GM12875 (cell line): ENCODE measurements at regions not wholly inside any gene's neighbourhood (a gene's known extent, or its start where the extent isn't known, plus 50 kb on each side); places are given as distances from the start of the nearest gene placed in this dataset.

ENCODE experiments used
- H3K4me3 ChIP-seq: one replicate; pipeline ENCODE4 v1.5.1; 2011; ENCODE audit warnings: low read depth, low read length, control low read depth
- TF ChIP-seq, protein P1 (sequence below): IDR thresholded peaks from 2 replicates; pipeline ENCODE4 v1.5.1; 2011; ENCODE audit warnings: low read depth, mild to moderate bottlenecking, control low read depth, inconsistent platforms, low read length, moderate library complexity, borderline replicate concordance; ENCODE audit not compliant: insufficient read depth

DNA sequence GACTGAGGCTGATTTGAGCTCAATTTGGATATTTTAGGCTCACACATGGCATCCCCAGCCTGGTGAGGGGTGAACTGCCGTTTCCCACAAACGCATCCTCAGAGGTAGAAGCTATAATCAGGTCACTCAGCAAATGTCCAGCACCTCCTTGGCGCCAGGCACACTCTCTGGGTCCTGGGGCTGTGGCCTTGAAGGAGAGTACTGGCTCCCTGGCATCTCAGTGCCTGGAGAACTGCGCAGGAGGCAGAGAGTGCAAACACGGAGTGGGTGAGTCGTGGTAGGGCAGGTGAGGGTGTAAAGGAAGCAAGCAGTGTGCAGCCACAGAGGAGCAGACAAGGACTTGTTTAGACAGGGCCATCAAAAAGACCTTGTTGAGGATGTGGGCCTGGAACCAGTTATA lies 224.0 kb upstream of the ZNF32 start:
- no peak overlapping the region for H3K4me3 ChIP-seq
- TF ChIP-seq, protein P1, sequence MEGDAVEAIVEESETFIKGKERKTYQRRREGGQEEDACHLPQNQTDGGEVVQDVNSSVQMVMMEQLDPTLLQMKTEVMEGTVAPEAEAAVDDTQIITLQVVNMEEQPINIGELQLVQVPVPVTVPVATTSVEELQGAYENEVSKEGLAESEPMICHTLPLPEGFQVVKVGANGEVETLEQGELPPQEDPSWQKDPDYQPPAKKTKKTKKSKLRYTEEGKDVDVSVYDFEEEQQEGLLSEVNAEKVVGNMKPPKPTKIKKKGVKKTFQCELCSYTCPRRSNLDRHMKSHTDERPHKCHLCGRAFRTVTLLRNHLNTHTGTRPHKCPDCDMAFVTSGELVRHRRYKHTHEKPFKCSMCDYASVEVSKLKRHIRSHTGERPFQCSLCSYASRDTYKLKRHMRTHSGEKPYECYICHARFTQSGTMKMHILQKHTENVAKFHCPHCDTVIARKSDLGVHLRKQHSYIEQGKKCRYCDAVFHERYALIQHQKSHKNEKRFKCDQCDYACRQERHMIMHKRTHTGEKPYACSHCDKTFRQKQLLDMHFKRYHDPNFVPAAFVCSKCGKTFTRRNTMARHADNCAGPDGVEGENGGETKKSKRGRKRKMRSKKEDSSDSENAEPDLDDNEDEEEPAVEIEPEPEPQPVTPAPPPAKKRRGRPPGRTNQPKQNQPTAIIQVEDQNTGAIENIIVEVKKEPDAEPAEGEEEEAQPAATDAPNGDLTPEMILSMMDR = no peak

DNA sequence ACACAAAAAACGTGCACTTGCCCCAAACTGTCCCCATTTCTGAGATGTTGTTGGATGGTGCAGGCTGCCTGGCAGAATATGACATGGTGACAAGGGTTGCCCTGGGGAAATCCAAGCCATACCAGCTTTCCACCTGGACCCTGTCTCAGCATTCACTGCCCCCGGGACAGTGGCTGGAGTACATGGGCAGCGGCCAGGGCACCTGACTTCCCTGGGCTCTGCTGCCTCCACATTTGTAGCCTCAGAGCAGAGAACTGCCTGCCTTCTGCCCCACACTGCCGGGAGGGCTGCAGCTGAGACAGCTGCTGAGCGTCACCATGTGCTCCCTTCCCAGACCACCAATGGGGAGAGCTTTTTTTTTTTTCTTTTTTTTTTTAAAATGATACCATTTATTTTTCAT lies 222.9 kb upstream of the ZNF32 start:
- no peak overlapping the region for H3K4me3 ChIP-seq
- TF ChIP-seq, protein P1 = no peak

DNA sequence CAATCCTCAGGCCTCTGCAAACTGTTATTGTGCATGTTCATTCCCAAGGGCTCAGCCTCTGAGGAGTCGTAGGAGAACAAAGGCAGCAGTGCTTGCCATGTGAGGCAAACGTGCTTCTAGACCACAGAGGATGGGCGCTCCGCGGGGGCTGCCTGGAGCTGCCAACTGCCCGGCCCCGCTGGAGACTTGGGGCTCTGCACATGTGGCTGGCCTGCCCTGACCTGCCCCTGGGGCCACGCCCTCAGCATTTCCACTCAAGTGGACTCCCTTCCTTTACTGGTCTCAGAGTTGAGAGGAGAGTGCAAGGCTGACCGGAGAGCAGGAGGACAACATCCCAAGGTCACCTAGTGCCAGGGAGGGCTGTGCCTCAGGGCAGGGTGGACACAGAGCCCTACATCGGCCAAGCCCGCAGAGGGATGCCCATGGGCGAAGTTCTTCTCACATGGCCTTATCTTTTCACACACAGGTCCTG lies 222.3 kb upstream of the ZNF32 start:
- TF ChIP-seq, protein P1 = no peak
- H3K4me3 ChIP-seq = no peak overlapping the region

DNA sequence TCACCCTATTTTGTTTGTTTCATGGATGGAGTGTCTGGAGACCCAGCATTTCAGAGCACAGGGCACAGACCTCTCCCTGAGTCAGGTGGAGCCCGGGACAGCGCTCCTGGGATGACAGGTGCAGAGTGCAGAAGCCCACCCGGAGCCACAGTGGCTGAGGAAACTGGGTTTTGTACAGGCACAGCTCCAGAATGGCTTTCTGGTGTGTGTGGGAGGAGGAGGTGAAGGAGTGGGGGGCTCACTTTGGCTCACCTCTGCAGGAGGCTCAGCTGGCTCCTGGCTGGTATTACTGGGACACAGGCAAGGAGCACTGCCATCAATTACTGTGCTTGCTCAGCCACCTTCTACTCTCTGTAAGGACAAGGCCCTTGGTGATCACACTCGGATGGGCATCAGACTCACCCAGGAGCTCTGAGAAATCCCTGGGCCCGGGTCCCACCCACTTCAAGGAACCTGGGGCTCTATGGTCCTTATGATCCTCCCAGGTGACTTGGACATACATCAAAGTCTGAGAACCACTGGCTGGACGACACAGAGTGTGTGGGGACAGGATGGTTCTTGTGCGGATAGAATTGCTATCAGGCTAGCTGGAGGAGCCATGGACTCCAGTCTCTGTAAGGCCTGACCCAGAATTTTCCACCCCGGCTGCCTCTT lies 221.1 kb upstream of the ZNF32 start:
- no peak overlapping the region for H3K4me3 ChIP-seq
- TF ChIP-seq, protein P1 = no peak

DNA sequence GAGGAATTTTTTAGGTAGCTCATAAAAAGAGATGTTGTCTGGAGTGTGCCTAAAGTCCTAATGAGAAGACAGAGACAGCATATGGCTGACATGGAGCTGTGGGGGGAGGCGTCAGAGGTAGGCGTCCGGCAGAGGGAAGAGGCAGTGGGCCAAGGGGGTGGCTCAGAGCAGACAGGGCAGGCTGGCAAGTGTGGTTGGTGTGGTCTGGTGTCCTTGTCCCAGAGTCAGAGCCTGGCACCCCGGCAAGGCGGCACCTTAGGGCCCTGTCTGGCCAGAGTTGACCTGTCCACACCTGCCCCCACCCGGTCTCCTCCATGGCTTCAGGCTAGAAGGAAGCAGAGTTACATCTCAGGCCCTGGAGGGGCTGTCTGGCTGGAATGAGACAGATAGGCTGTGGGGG lies 220.3 kb upstream of the ZNF32 start:
- TF ChIP-seq, protein P1 = no peak
- H3K4me3 ChIP-seq = no peak overlapping the region

DNA sequence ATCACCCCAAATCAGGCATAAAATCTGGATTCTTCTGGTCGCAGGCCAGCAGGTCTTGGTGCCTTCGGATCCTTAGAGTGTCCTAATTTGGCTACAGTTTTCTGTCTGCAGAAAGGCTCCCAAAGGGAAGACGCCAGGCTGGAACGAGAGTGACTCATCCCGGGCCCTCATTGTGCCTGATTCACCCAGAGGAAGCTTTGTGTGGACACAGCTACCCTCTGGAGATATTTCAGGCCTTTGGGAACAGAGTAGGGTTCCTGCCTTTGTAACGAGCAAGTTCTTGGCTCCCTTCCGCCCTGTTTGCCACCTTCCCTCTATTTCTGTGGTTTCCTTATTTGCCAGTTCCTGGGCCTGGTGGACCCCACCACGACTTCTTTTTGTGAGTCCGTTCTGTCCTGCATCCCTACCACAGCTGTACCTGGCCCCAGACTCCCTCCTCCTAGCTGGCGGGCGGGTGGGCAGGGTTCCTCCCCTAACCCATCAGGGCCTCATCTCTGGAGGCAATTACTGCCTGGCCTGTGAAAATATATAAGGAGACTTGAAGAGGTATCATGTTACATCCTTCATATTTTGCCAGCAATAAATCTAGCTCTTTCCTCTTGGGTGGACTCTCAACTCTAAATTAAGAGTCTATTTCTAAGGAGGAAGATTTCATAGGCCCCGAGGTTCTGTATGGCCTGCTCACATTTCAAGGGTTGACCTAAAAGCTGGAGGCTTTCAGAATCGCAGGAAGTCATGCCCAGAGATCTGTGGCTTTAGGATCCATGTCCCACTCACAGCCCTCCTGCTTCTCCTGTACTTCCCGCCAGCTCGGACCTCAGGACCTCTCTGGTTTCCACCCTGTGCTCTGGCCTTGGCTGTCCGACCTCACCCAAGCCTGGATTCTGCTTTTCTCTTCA lies 219.2 kb upstream of the ZNF32 start:
- TF ChIP-seq, protein P1 = no peak
- no peak overlapping the region for H3K4me3 ChIP-seq
